T-helper 9 cell (primary cell): ENCODE measurements at regions not wholly inside any gene's neighbourhood (a gene's known extent, or its start where the extent isn't known, plus 50 kb on each side); places are given as distances from the start of the nearest gene placed in this dataset.
"Not testable (repeated sequence)": the region's sequence is repeated elsewhere in the genome, so short reads cannot be mapped to it uniquely, and the experiment has no call there.

Experiments used
- DNase-seq: peaks from one replicate; pipeline ENCODE4 v3.0.0-alpha.2; 2020

GRCh38 chr9:135299239-135299590, 180.4 kb upstream of the PPP1R26 start:
- no peak for DNase-seq

GRCh38 chr9:135299651-135300345, 179.8 kb upstream of the PPP1R26 start:
- DNase-seq: no peak

GRCh38 chr9:135300346-135301141, 179.0 kb upstream of the PPP1R26 start:
- no peak for DNase-seq

GRCh38 chr9:135301271-135302263, 178.0 kb upstream of the PPP1R26 start:
- no peak for DNase-seq

GRCh38 chr9:135302329-135303279, 177.0 kb upstream of the PPP1R26 start:
- no peak for DNase-seq

GRCh38 chr9:135303280-135303647, 176.3 kb upstream of the PPP1R26 start:
- no peak for DNase-seq

- DNase-seq: no peak
These were observed 175.6 kb upstream of the PPP1R26 start for GRCh38 chr9:135303865-135304499.

- no peak for DNase-seq
These were observed 174.7 kb upstream of the PPP1R26 start for GRCh38 chr9:135304886-135305285.

GRCh38 chr9:135305546-135306180, 173.9 kb upstream of the PPP1R26 start:
- no peak for DNase-seq

- DNase-seq: no peak
These were observed 172.9 kb upstream of the PPP1R26 start for GRCh38 chr9:135306699-135307098.

GRCh38 chr9:135307300-135307699, 172.3 kb upstream of the PPP1R26 start:
- DNase-seq: no peak

- not testable (repeated sequence) for DNase-seq
These were observed 171.7 kb upstream of the PPP1R26 start for GRCh38 chr9:135307919-135308318.

- DNase-seq: no peak
These were observed 170.5 kb upstream of the PPP1R26 start for GRCh38 chr9:135308821-135309762.

GRCh38 chr9:135309763-135310125, 169.8 kb upstream of the PPP1R26 start:
- no peak for DNase-seq

- no peak for DNase-seq
These were observed 169.4 kb upstream of the PPP1R26 start for GRCh38 chr9:135310134-135310533.

- DNase-seq: no peak
These were observed 164.0 kb upstream of the PPP1R26 start for GRCh38 chr9:135315572-135315971.

GRCh38 chr9:135320331-135320730, 159.3 kb upstream of the PPP1R26 start:
- no peak for DNase-seq

- DNase-seq: no peak
These were observed 158.6 kb upstream of the PPP1R26 start for GRCh38 chr9:135320943-135321342.

GRCh38 chr9:135321580-135321979, 158.0 kb upstream of the PPP1R26 start:
- DNase-seq: no peak

GRCh38 chr9:135324329-135324728, 155.3 kb upstream of the PPP1R26 start:
- DNase-seq: no peak
